ENCODE measurements at regions not wholly inside any gene's neighbourhood (a gene's known extent, or its start where the extent isn't known, plus 50 kb on each side); places are given as distances from the start of the nearest gene placed in this dataset.

DNA sequence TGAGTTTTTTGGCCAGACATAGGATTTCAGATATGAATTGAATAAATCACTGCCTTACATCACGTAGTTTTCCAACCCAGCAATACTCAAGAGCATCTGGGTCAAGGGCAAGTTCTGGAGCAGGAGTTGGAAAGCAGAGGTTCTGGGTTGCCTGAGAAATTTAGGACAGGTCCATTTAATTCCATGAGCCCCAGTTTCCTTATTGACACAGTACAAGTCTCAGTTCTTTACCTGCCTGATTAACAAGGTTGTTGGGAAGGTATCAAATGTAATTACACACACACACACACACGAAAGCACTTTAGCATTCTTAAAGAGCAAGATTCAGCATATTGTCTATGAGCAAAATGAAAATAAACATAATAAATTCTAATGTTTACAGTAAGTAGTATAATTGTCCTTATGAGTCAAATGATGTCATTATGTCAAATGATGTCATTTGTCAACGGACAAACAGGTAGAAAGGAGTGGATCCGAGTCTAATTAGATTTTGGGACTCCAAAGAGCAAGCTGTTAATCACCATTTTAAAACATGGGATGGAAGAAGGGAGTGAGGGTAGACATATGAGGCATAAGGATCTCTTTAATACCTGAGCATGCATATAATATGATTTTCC, 268.4 kb upstream of the ARGLU1 start:
- in situ Hi-C loops (cut with HindIII; ENCODE audit: low sequenced_read_pairs), result no loop called here
- TF ChIP-seq CTCF (IDR thresholded peaks at IDR 0.05; ENCODE audit: low read depth, low read length, missing control alignments), result no peak
- no peak for DNase-seq (ENCODE audit: low read depth)
- H3K4me3 ChIP-seq (ENCODE audit: low read depth, low read length), result no peak overlapping the region

- in situ Hi-C loops (cut with HindIII; ENCODE audit: low sequenced_read_pairs), result no loop called here
- TF ChIP-seq CTCF (IDR thresholded peaks at IDR 0.05; ENCODE audit: low read depth, low read length, missing control alignments), result no peak
- no peak overlapping the region for H3K4me3 ChIP-seq (ENCODE audit: low read depth, low read length)
- DNase-seq (ENCODE audit: low read depth), result no peak
These were observed 267.5 kb upstream of the ARGLU1 start for GRCh38 chr13:106835477-106835876.

DNA sequence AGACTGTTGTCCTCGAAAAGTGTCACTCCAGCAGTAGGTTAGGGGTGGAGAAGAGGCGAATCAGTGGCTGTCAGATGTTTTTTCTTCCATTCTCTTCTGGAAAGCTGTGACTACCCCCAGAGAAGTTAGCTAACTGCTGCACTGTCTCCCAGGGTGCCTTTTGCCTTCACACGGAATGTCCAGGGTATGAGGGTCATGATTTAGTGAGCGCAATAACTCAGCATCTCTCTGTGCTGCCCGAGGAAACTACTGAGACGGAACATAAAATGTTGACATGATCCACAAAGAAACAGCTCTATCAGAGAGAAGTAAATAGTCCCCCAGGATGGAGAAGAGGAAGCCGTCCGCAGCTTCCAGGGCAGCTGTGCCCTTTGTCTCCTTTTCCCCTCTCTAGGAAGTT, 254.0 kb upstream of the ARGLU1 start:
- no peak for DNase-seq (ENCODE audit: low read depth)
- TF ChIP-seq CTCF (IDR thresholded peaks at IDR 0.05; ENCODE audit: low read depth, low read length, missing control alignments), result no peak

DNA sequence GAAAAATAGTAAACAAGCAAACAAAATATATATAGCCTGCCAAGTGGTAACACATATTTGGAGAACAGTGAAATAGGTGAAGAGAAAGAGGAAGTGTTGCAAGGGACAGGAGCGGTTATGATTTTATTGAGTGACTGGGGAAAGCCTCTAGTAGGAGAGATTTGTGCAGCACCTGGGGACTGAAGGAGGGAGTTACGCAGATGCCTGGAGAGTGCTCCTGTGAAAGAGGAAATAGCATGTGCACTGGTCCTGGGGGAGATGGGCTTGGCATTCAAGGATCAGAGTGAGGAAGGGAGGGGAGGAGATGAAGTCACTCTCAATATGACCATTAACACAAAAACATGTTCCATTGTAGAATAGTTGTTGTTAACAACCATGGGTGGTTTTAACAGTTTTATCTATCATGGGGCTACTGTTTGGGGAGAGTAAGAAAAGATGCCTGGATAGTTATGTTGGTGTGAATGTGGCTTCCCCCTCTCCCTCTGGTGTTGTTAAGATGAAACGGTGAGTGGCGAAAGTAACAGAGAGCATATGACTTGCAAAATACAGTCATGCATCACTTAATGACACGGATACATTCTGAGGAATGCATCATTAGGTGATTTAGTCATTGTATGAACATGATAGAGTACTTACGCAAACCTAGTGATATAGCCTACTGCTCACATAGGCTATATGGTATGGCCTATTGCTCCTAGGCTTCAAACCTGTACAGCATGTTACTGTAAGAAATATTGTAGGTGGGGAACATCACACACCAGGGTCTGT, 251.7 kb upstream of the ARGLU1 start:
- in situ Hi-C loops (cut with HindIII; ENCODE audit: low sequenced_read_pairs), result no loop called here
- no peak overlapping the region for H3K4me3 ChIP-seq (ENCODE audit: low read depth, low read length)
- DNase-seq (ENCODE audit: low read depth), result no peak
- TF ChIP-seq CTCF (IDR thresholded peaks at IDR 0.05; ENCODE audit: low read depth, low read length, missing control alignments), result no peak

More for the DNA sequence above, 254.0 kb upstream of the ARGLU1 start:
- in situ Hi-C loops (cut with HindIII; ENCODE audit: low sequenced_read_pairs), result no loop called here
- H3K4me3 ChIP-seq (ENCODE audit: low read depth, low read length), result no peak overlapping the region

- no peak for TF ChIP-seq CTCF (IDR thresholded peaks at IDR 0.05; ENCODE audit: low read depth, low read length, missing control alignments)
- H3K4me3 ChIP-seq (ENCODE audit: low read depth, low read length), result no peak overlapping the region
- no peak for DNase-seq (ENCODE audit: low read depth)
- in situ Hi-C loops (cut with HindIII; ENCODE audit: low sequenced_read_pairs), result no loop called here
These were observed 251.0 kb upstream of the ARGLU1 start for GRCh38 chr13:106818971-106819370.

DNA sequence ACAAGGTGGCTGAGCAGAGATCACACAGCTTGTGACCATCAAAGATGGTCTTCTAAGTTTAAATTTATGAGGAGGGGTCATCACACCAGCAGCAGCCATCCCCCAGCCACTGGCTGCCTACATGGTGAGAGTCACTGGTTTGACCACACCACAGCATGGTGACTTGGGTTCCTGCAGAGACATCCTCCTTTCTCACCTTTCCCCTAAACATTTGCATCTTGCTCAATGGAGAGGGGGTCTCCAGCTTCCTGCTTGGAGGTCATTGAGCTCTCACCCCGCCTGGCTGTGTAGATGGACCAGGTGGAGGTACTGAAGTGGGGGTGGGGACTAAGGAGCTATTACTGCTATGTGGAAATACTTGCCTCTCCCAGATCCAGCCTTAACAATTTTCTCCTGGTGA, 247.6 kb upstream of the ARGLU1 start:
- in situ Hi-C loops (cut with HindIII; ENCODE audit: low sequenced_read_pairs), result no loop called here

More for the DNA sequence above, 247.6 kb upstream of the ARGLU1 start:
- no peak overlapping the region for H3K4me3 ChIP-seq (ENCODE audit: low read depth, low read length)
- DNase-seq (ENCODE audit: low read depth), result no peak
- no peak for TF ChIP-seq CTCF (IDR thresholded peaks at IDR 0.05; ENCODE audit: low read depth, low read length, missing control alignments)

Measured in astrocyte of the cerebellum (primary cell).